SK-N-MC (cell line): ENCODE measurements at regions not wholly inside any gene's neighbourhood (a gene's known extent, or its start where the extent isn't known, plus 50 kb on each side); places are given as distances from the start of the nearest gene placed in this dataset.

Experiments
- EZH2 ChIP-seq: fragments of 200-600 bp; sonication (generic); IDR thresholded peaks from one replicate; pipeline ENCODE4 v1.6.1; 2017; ENCODE audit warnings: antibody characterized with exemption
- POLR2AphosphoS5 ChIP-seq: IDR thresholded peaks from 2 replicates; pipeline ENCODE4 v1.6.1; 2012; ENCODE audit warnings: mild to moderate bottlenecking, low read depth, low read length, borderline replicate concordance

- no peak for TF ChIP-seq EZH2
- TF ChIP-seq POLR2AphosphoS5, result no peak
These were observed 1003.7 kb downstream of the MCTP2 start for GRCh38 chr15:95235033-95235432.
